ENCODE measurements at regions not wholly inside any gene's neighbourhood (a gene's known extent, or its start where the extent isn't known, plus 50 kb on each side); places are given as distances from the start of the nearest gene placed in this dataset.

GRCh38 chr1:208312706-208313105 is 68.5 kb upstream of the PLXNA2 start:
- H3K4me3 ChIP-seq (ENCODE audit: control insufficient read depth, low read depth, low read length): no peak overlapping the region
- no peak for DNase-seq (ENCODE audit: low read depth)
- no peak for TF ChIP-seq CTCF (IDR thresholded peaks at IDR 0.05; ENCODE audit: control insufficient read depth, insufficient read depth, low read depth, low read length, missing control alignments)

GRCh38 chr1:208314431-208314830 is 70.2 kb upstream of the PLXNA2 start:
- no peak overlapping the region for H3K4me3 ChIP-seq (ENCODE audit: control insufficient read depth, low read depth, low read length)
- no peak for TF ChIP-seq CTCF (IDR thresholded peaks at IDR 0.05; ENCODE audit: control insufficient read depth, insufficient read depth, low read depth, low read length, missing control alignments)
- DNase-seq (ENCODE audit: low read depth): no peak

- DNase-seq (ENCODE audit: low read depth): no peak
- H3K4me3 ChIP-seq (ENCODE audit: control insufficient read depth, low read depth, low read length): no peak overlapping the region
- no peak for TF ChIP-seq CTCF (IDR thresholded peaks at IDR 0.05; ENCODE audit: control insufficient read depth, insufficient read depth, low read depth, low read length, missing control alignments)
Observed at GRCh38 chr1:208318150-208318734, 74.1 kb upstream of the PLXNA2 start.

GRCh38 chr1:208324005-208324404 is 79.8 kb upstream of the PLXNA2 start:
- no peak for DNase-seq (ENCODE audit: low read depth)

GRCh38 chr1:208326033-208326432 is 81.8 kb upstream of the PLXNA2 start:
- DNase-seq (ENCODE audit: low read depth): no peak
- no peak for TF ChIP-seq CTCF (IDR thresholded peaks at IDR 0.05; ENCODE audit: control insufficient read depth, insufficient read depth, low read depth, low read length, missing control alignments)

More at GRCh38 chr1:208324005-208324404, 79.8 kb upstream of the PLXNA2 start:
- no peak overlapping the region for H3K4me3 ChIP-seq (ENCODE audit: control insufficient read depth, low read depth, low read length)
- no peak for TF ChIP-seq CTCF (IDR thresholded peaks at IDR 0.05; ENCODE audit: control insufficient read depth, insufficient read depth, low read depth, low read length, missing control alignments)

GRCh38 chr1:208329300-208329699 is 85.1 kb upstream of the PLXNA2 start:
- H3K4me3 ChIP-seq (ENCODE audit: control insufficient read depth, low read depth, low read length): no peak overlapping the region
- no peak for DNase-seq (ENCODE audit: low read depth)
- no peak for TF ChIP-seq CTCF (IDR thresholded peaks at IDR 0.05; ENCODE audit: control insufficient read depth, insufficient read depth, low read depth, low read length, missing control alignments)

More at GRCh38 chr1:208326033-208326432, 81.8 kb upstream of the PLXNA2 start:
- H3K4me3 ChIP-seq (ENCODE audit: control insufficient read depth, low read depth, low read length): no peak overlapping the region

All from AG09309 (cell line).